Activated naive CD8-positive, alpha-beta T cell treated with anti-CD3 and anti-CD28 coated beads for 36 hours (primary cell): ENCODE measurements at regions not wholly inside any gene's neighbourhood (a gene's known extent, or its start where the extent isn't known, plus 50 kb on each side); places are given as distances from the start of the nearest gene placed in this dataset.

Experiments used
- DNase-seq: peaks from one replicate; pipeline ENCODE4 v3.0.0; 2021
- H3K27ac Mint-ChIP-seq: one replicate; pipeline ENCODE4 v1.8.0; 2022; ENCODE audit warnings: mild to moderate bottlenecking, moderate library complexity, mixed read lengths
- H3K27me3 Mint-ChIP-seq: one replicate; pipeline ENCODE4 v1.8.0; 2022; ENCODE audit warnings: mild to moderate bottlenecking, mixed read lengths
- H3K36me3 Mint-ChIP-seq: one replicate; pipeline ENCODE4 v1.8.0; 2021; ENCODE audit warnings: mild to moderate bottlenecking, mixed read lengths
- H3K4me1 Mint-ChIP-seq: one replicate; pipeline ENCODE4 v1.8.0; 2021; ENCODE audit warnings: mixed read lengths
- H3K4me3 Mint-ChIP-seq: one replicate; pipeline ENCODE4 v1.8.0; 2022; ENCODE audit warnings: mild to moderate bottlenecking, moderate library complexity, mixed read lengths
- H3K9me3 Mint-ChIP-seq: one replicate; pipeline ENCODE4 v1.8.0; 2022; ENCODE audit warnings: mixed read lengths

DNA sequence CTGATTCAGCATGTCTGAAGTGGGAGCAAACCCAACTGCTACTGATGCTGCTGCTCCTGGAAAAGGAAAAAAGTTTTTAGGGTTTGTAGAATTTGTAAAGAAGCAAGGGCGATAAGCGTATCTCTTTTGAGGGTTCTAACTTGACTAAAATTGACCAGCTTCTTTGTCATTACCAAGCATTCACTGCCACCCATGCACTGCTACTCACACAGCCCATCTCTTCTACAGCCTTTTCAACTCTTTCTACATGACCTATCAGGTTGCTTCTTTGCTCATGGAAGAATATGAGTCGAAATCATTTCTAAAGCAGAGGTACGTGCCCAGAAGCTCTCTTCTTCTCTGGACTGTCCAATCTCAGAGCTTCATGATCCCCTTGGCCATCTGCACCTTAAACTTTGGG lies 570.9 kb downstream of the EPHA7 start:
- Mint-ChIP-seq H3K4me1 (no peaks in the 10 kb centered on the region), H3K4me3 (no peak overlapping the region), H3K27ac (no peak overlapping the region), H3K36me3 (no peaks in the 10 kb centered on the region), H3K9me3 (no peaks in the 10 kb centered on the region), H3K27me3 (no peaks in the 10 kb centered on the region)
- DNase-seq: no peak

DNA sequence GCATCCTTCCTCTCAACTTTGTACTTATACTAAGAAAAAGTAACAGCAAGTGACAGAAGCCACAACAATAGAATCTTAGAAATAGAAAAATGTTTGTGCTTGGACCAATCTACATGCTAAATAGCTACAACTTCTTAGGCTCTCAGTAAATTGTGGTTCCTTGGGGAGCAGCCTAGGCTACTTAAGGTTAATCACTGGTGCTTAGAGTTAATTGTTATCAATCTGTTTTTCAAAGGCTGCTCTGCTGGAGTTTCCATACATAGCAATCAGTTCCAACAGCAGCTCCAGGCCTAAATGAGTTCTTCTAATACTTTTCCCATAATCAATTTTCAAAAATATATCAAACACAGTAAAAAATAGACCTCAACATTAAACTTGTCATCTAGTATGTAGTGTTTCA lies 571.4 kb downstream of the EPHA7 start:
- Mint-ChIP-seq H3K27ac (no peak overlapping the region), H3K4me3 (no peak overlapping the region), H3K36me3 (no peaks in the 10 kb centered on the region), H3K4me1 (no peaks in the 10 kb centered on the region), H3K27me3 (no peaks in the 10 kb centered on the region), H3K9me3 (no peaks in the 10 kb centered on the region)
- no peak for DNase-seq

DNA sequence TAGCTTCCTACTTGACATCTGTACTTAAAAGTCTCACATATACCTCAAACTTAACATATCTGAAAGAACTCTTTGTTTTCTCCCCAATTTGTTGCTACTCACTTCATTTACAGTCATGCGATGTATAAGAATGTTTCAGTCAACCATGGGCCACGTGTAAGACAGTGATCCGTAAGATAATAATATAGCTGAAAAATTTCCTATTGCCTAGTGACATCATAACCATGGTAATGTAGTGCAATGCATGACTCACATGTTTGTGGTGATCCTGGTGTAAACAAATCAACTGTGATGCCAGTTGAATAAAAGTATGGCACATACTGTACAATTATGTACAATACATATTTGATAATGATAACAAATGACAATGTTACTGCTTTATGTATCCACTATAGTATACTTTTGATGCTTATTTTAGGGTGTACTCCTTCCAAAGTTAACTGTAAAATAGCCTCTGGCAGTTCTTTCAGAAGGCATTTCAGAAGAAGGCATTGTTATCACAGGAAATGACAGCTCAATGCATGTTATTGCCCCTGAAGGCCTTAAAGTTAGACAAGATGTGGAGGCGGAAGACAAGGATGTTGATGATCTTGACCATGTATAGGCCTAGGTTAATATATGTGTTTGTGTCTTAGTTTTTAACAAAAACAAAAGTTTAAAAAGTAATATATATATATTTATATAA lies 579.0 kb downstream of the EPHA7 start:
- Mint-ChIP-seq H3K4me3 (no peak overlapping the region), H3K27me3 (no peaks in the 10 kb centered on the region), H3K9me3 (peaks cover 1% of the 10 kb centered on the region), H3K27ac (no peak overlapping the region), H3K36me3 (no peaks in the 10 kb centered on the region), H3K4me1 (no peaks in the 10 kb centered on the region)
- no peak for DNase-seq

DNA sequence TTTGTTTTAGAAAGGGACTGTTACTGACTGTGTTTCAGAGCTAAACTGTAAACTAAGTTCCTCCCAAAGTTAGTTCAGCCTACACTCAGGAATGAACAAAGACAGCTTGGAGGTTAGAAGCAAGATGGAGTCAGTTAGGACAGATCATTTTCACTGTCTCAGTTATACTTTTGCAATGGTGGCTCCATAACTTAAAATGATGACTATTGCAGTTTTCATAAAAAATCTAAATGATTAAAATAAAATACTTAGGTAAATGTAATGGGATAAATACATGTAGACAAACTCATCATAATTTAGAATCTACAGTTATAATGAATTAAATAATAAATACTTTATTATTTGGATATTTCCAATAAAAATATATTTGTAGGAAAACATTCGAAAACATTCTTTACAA lies 590.6 kb downstream of the EPHA7 start:
- Mint-ChIP-seq H3K36me3 (no peaks in the 10 kb centered on the region), H3K27me3 (no peaks in the 10 kb centered on the region), H3K4me3 (no peak overlapping the region), H3K9me3 (no peaks in the 10 kb centered on the region), H3K27ac (no peak overlapping the region), H3K4me1 (no peaks in the 10 kb centered on the region)
- DNase-seq: no peak

DNA sequence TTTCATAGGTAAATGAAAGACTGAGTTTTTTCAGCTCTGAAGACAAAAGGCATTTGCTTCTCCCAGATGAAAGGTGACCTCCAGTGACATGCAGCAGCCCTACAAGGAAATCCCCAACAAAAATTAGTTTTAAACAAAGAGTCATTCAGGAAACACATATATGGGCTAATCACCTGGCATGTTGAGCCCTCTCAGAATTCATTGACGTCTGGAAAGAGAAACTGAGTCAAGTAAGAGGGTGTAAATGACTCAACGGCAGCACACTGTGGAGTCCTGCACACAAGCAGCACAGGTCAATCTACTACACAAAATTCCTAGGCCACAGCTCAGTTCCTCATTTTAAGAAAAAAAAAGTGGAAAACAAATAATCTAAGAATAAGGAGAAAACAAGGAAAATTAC lies 592.3 kb downstream of the EPHA7 start:
- H3K27me3 Mint-ChIP-seq: no peaks in the 10 kb centered on the region
- H3K36me3 Mint-ChIP-seq: no peaks in the 10 kb centered on the region
- H3K4me3 Mint-ChIP-seq: no peak overlapping the region
- no peak for DNase-seq
- no peaks in the 10 kb centered on the region for H3K9me3 Mint-ChIP-seq
- no peak overlapping the region for H3K27ac Mint-ChIP-seq
- H3K4me1 Mint-ChIP-seq: no peaks in the 10 kb centered on the region

DNA sequence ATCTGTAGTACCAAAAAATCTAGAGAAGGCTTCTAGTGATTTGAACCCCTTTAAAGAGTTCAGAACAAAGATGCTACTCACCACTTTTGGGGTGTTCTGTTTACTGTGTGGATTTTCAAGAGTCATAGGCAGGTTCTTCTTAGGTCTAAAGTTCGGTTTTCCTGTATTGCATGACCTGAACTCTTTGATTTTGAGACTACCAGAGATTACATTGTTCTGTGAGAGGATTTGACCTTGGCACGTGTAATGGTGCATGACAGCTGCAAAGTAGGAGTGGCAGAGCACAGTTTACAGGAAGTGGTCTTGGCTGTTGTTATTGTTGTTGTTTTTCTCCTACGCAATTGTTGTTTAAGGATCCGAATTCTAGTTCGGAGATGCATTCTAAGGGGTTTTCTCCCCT lies 592.7 kb downstream of the EPHA7 start:
- H3K36me3 Mint-ChIP-seq: no peaks in the 10 kb centered on the region
- H3K4me3 Mint-ChIP-seq: no peak overlapping the region
- no peaks in the 10 kb centered on the region for H3K4me1 Mint-ChIP-seq
- H3K27ac Mint-ChIP-seq: no peak overlapping the region
- H3K9me3 Mint-ChIP-seq: no peaks in the 10 kb centered on the region
- H3K27me3 Mint-ChIP-seq: no peaks in the 10 kb centered on the region
- no peak for DNase-seq

DNA sequence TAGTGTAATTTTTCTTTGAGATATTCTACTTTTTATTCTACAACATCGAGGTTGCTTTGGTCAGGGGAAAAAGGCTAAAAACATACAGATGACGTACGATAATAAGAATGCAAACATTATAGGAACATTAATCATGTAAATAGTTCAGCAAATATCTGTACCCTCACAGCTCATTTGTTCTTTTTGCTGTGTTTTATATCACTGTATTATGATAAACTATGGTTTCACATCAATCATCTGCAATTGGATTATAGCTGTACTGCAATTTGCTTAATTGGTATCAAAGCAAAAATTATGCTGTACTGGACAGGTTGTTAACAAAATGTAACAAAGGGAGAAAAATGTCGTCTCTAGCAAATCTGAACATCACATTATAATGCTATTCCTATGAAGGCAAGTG lies 597.1 kb downstream of the EPHA7 start:
- H3K27ac Mint-ChIP-seq: no peak overlapping the region
- H3K4me1 Mint-ChIP-seq: no peaks in the 10 kb centered on the region
- H3K4me3 Mint-ChIP-seq: no peak overlapping the region
- no peak for DNase-seq
- H3K27me3 Mint-ChIP-seq: no peaks in the 10 kb centered on the region
- no peaks in the 10 kb centered on the region for H3K36me3 Mint-ChIP-seq
- H3K9me3 Mint-ChIP-seq: no peaks in the 10 kb centered on the region

DNA sequence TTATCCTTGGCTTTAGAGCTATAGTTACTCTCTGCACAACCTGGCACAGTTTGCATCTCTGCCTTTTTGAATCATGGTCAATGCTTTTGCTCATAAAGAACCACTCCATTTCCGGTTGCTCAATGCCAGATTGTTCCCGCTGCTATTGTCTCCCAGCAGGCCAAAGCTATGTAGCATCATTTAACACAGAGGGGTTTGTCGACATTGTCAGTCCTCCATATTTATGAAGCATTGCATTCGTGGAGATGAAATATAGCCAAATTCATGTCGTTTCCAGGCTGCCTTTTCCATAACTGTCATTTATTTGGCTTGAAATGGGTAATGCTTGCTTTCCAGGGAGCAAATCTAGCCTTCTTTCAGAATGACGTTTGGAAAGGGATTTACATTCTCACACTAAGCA lies 598.8 kb downstream of the EPHA7 start:
- Mint-ChIP-seq H3K36me3 (no peaks in the 10 kb centered on the region), H3K27ac (no peak overlapping the region), H3K27me3 (no peaks in the 10 kb centered on the region), H3K4me1 (no peaks in the 10 kb centered on the region), H3K9me3 (no peaks in the 10 kb centered on the region), H3K4me3 (no peak overlapping the region)
- DNase-seq: no peak

DNA sequence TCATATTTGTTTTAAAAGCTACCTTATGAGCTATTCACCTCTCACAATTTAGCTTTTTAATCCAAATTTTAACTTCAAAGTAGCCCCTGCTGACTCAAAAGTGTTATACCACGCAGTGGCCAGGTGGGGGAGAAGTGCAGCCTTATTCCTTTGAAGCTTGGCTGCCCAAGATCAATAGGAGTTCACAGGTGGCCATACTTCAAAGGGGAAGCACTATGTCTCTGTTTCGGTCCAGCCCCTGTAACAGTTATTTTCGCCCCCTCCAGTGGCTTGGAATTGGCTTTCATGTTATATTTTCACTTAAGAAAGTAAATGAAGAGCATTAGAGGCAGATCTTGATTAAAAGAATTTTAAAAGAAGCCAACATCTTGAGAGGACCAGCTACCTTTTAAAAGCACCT lies 608.4 kb downstream of the EPHA7 start:
- H3K27ac Mint-ChIP-seq: no peak overlapping the region

DNA sequence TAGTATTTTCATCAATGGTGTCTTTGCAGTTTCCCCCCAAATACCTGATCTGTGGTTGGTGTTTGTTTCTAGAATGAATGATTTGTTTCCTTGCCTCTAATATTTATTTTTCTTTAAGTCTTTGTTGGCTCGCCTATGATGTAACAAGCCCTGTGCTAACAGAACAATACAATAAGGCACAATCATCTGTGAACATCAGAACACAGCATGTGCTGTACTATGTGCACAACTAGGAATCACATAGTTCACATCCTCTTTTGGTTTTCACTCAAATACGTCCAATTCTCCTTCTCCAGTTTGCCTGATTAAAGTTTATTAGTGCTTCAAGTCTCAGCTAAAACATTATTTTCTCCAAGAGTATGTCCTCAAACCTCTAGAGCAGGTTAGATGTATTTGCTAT lies 613.1 kb downstream of the EPHA7 start:
- no peak overlapping the region for H3K4me3 Mint-ChIP-seq
- peaks cover 2% of the 10 kb centered on the region for H3K9me3 Mint-ChIP-seq
- H3K27ac Mint-ChIP-seq: no peak overlapping the region
- no peaks in the 10 kb centered on the region for H3K36me3 Mint-ChIP-seq
- no peak for DNase-seq
- H3K27me3 Mint-ChIP-seq: no peaks in the 10 kb centered on the region
- H3K4me1 Mint-ChIP-seq: no peaks in the 10 kb centered on the region

More for the DNA sequence above, 608.4 kb downstream of the EPHA7 start:
- H3K4me1 Mint-ChIP-seq: no peaks in the 10 kb centered on the region
- peaks cover 2% of the 10 kb centered on the region for H3K9me3 Mint-ChIP-seq
- H3K4me3 Mint-ChIP-seq: no peak overlapping the region
- peak; percentile 4 for DNase-seq
- no peaks in the 10 kb centered on the region for H3K36me3 Mint-ChIP-seq
- H3K27me3 Mint-ChIP-seq: no peaks in the 10 kb centered on the region

DNA sequence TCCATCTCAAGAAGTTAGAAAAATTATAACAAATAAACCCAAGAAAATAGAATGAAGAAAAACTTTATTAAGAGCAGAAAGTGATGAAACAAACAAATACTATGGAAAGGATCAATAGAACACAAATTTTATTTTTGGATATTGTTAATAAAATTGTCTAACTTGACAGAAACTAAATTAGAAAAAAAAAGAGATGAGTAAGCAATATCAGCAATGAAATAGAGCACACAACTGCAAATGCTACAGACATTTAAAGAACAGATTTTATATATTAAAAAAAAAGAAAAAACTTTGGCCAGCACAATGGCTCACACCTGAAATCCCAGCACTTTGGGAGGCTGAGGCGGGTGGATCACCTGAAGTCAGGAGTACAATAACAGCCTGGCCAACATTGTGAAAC lies 628.0 kb downstream of the EPHA7 start:
- no peak overlapping the region for H3K4me3 Mint-ChIP-seq
- H3K27ac Mint-ChIP-seq: no peak overlapping the region
- no peaks in the 10 kb centered on the region for H3K27me3 Mint-ChIP-seq
- peaks cover 6% of the 10 kb centered on the region for H3K9me3 Mint-ChIP-seq
- no peak for DNase-seq
- no peaks in the 10 kb centered on the region for H3K4me1 Mint-ChIP-seq
- H3K36me3 Mint-ChIP-seq: no peaks in the 10 kb centered on the region

DNA sequence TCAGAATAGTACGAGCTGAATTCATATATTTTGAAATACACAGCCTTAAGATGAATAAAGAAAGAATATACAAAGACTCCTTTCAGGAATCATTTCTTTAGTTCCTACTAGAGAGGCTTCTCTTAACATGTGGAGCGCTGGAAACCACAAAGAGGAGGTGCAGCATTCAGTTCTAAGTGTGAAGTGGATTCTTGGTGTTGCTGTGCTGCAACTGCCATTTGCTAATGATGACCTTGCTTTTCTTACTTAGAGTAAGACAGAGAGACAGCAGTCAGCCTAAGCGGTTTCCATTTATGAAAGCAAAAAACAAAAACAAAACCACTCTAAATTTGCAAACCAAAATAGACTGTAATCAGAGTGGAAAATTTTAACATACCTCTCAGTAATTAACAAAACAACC lies 629.0 kb downstream of the EPHA7 start:
- no peak for DNase-seq
- H3K4me1 Mint-ChIP-seq: no peaks in the 10 kb centered on the region
- no peak overlapping the region for H3K27ac Mint-ChIP-seq
- H3K9me3 Mint-ChIP-seq: peaks cover 6% of the 10 kb centered on the region
- no peaks in the 10 kb centered on the region for H3K27me3 Mint-ChIP-seq
- H3K4me3 Mint-ChIP-seq: no peak overlapping the region
- no peaks in the 10 kb centered on the region for H3K36me3 Mint-ChIP-seq

DNA sequence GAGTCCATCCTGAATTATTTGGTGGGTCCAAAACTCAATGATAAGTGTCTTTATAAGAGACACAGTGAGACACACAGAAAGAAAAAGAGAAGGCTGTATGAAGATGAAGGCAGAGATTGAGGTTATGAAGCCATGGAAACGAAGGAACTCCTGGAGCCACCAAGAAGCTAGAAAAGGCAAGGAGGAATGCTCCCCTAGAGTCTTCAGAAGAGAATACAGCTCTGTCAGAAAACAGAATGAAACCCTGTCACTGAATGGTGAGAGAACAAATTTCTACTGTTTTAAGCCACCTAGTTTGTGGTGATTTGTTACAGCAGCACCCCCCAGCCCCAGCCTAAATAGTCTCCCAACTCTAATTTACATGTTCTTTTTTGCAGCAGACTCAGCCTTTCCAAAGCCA lies 635.1 kb downstream of the EPHA7 start:
- Mint-ChIP-seq H3K27me3 (no peaks in the 10 kb centered on the region), H3K27ac (no peak overlapping the region), H3K36me3 (no peaks in the 10 kb centered on the region), H3K9me3 (peaks cover 7% of the 10 kb centered on the region), H3K4me1 (no peaks in the 10 kb centered on the region), H3K4me3 (no peak overlapping the region)
- DNase-seq: no peak

DNA sequence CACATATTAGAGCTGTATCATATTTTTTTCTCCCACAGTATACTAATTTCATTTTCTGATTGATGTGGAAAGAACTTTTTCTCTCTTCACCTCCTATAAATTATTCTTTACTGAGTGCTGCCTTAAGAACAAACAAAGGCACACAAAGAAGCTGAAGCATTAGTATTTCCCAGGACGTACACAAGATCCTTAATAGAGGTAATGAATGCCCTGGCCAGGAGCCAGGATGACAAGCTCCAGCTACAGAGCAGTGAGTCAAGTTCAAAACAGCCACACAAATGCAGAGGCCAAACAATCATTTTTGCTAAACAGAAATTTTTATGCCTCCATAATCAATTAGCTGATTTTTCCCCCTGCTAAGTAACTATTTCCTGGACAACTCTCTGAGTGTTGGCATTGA lies 639.6 kb downstream of the EPHA7 start:
- no peak for DNase-seq
- Mint-ChIP-seq H3K4me1 (no peaks in the 10 kb centered on the region), H3K4me3 (no peak overlapping the region), H3K36me3 (no peaks in the 10 kb centered on the region), H3K9me3 (peaks cover 2% of the 10 kb centered on the region), H3K27me3 (no peaks in the 10 kb centered on the region), H3K27ac (no peak overlapping the region)

DNA sequence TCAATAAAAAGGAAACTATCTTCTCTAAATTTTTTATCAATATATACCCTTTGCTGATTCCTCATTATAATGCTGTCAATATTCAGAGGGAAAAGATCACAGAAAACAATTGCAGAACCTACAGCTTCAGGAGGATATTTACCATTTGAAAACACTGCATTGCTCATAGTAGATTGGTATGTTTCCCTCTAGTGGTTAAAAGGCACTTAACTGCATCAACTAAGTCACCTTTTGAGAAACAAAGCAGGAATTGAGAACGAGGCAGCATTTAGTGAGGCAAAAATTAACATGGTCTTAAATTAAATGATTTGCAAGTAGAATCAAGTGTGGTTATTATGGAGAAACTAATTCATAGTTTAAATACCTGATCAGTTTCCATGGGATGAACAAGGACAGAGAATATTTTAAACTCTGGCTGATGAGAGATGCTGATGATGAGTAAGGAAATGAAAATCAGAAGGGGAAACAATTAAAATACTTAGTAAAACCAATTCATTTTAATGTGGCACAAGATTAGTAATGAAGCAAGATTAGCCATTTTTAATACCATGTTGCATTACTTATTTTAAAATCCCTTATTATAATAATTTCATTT lies 642.1 kb downstream of the EPHA7 start:
- H3K4me3 Mint-ChIP-seq: no peak overlapping the region
- H3K36me3 Mint-ChIP-seq: no peaks in the 10 kb centered on the region
- H3K27me3 Mint-ChIP-seq: no peaks in the 10 kb centered on the region
- DNase-seq: no peak
- peaks cover 2% of the 10 kb centered on the region for H3K9me3 Mint-ChIP-seq
- H3K4me1 Mint-ChIP-seq: no peaks in the 10 kb centered on the region
- no peak overlapping the region for H3K27ac Mint-ChIP-seq

DNA sequence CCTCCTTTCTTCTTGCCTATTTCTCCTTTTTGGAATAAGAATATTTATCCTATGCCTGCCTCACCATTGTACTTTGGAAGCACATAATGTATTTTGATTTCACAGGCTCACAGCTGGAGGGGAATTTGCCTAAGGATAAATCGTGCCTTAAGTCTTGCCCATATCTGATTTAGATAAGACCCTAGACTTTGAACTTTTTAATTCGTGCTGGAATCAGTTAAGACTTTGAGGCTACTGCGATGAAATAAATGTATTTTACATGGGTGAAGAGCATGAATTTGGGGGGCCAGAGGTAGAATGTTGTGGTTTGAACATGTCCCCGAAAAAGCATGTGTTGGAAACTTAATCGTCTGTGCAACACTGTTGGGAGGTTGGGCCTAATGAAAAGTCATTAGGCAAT lies 648.8 kb downstream of the EPHA7 start:
- Mint-ChIP-seq H3K27ac (no peak overlapping the region), H3K9me3 (no peaks in the 10 kb centered on the region), H3K4me1 (no peaks in the 10 kb centered on the region), H3K36me3 (no peaks in the 10 kb centered on the region), H3K27me3 (no peaks in the 10 kb centered on the region), H3K4me3 (no peak overlapping the region)
- no peak for DNase-seq
